ENCODE measurements at regions not wholly inside any gene's neighbourhood (a gene's known extent, or its start where the extent isn't known, plus 50 kb on each side); places are given as distances from the start of the nearest gene placed in this dataset.
"Not testable (repeated sequence)": the region's sequence is repeated elsewhere in the genome, so short reads cannot be mapped to it uniquely, and the experiment has no call there.

DNA sequence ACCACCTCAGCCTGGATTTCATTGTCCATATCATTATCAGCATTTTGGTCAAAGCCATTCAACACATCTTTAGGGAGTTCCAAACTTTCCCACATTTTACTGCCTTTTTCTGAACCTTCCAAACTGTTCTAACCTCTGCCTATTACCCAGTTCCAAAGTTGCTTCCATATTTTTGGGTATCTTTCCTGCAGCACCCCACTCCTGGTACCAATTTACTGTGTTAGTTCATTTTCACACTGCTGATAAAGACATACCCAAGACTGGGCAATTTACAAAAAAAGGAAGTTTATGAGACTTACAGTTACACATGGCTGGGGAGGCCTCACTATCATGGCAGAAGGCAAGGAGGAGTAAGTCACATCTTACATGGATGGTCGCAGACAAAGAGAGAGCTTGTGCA lies 63.6 kb upstream of the CEP162 start:
- TF ChIP-seq, protein P1, sequence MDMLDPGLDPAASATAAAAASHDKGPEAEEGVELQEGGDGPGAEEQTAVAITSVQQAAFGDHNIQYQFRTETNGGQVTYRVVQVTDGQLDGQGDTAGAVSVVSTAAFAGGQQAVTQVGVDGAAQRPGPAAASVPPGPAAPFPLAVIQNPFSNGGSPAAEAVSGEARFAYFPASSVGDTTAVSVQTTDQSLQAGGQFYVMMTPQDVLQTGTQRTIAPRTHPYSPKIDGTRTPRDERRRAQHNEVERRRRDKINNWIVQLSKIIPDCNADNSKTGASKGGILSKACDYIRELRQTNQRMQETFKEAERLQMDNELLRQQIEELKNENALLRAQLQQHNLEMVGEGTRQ (CRISPR knock-in tag; IDR thresholded peaks at IDR 0.05), result not testable (repeated sequence)
- TF ChIP-seq, protein P2, sequence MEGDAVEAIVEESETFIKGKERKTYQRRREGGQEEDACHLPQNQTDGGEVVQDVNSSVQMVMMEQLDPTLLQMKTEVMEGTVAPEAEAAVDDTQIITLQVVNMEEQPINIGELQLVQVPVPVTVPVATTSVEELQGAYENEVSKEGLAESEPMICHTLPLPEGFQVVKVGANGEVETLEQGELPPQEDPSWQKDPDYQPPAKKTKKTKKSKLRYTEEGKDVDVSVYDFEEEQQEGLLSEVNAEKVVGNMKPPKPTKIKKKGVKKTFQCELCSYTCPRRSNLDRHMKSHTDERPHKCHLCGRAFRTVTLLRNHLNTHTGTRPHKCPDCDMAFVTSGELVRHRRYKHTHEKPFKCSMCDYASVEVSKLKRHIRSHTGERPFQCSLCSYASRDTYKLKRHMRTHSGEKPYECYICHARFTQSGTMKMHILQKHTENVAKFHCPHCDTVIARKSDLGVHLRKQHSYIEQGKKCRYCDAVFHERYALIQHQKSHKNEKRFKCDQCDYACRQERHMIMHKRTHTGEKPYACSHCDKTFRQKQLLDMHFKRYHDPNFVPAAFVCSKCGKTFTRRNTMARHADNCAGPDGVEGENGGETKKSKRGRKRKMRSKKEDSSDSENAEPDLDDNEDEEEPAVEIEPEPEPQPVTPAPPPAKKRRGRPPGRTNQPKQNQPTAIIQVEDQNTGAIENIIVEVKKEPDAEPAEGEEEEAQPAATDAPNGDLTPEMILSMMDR (IDR thresholded peaks at IDR 0.05 in 2 of 3, conservative IDR thresholded peaks at IDR 0.05 in 1 of 3; ENCODE audit: insufficient read depth in 2 of 3, low read depth in 1 of 3, low read length in 3 of 3), result not testable (repeated sequence)
- not testable (repeated sequence) for TF ChIP-seq SP2 (IDR thresholded peaks at IDR 0.05; ENCODE audit: extremely low read depth, low read depth, low read length, poor library complexity, severe bottlenecking); ZBTB7A (IDR thresholded peaks at IDR 0.05; ENCODE audit: borderline replicate concordance, control insufficient read depth, low read depth, low read length); ZNF12 (CRISPR knock-in tag; IDR thresholded peaks at IDR 0.05); NONO (IDR thresholded peaks at IDR 0.05; ENCODE audit: low read depth in 2 of 2, low read length in 1 of 2); FOXA1 (IDR thresholded peaks at IDR 0.05; ENCODE audit: borderline replicate concordance); EP300 (IDR thresholded peaks at IDR 0.05; ENCODE audit: low read length); BACH1 (tag; IDR thresholded peaks at IDR 0.05); ZBTB8A (IDR thresholded peaks at IDR 0.05; ENCODE audit: partially characterized antibody)
- TF ChIP-seq, protein P3, sequence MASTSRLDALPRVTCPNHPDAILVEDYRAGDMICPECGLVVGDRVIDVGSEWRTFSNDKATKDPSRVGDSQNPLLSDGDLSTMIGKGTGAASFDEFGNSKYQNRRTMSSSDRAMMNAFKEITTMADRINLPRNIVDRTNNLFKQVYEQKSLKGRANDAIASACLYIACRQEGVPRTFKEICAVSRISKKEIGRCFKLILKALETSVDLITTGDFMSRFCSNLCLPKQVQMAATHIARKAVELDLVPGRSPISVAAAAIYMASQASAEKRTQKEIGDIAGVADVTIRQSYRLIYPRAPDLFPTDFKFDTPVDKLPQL (IDR thresholded peaks at IDR 0.05; ENCODE audit: extremely low read depth, insufficient read length), result not testable (repeated sequence)
- TF ChIP-seq, protein P4, sequence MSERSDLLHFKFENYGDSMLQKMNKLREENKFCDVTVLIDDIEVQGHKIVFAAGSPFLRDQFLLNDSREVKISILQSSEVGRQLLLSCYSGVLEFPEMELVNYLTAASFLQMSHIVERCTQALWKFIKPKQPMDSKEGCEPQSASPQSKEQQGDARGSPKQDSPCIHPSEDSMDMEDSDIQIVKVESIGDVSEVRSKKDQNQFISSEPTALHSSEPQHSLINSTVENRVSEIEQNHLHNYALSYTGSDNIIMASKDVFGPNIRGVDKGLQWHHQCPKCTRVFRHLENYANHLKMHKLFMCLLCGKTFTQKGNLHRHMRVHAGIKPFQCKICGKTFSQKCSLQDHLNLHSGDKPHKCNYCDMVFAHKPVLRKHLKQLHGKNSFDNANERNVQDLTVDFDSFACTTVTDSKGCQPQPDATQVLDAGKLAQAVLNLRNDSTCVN (CRISPR knock-in tag; IDR thresholded peaks at IDR 0.05), result not testable (repeated sequence)

All from K562 (cell line).